ENCODE measurements at regions not wholly inside any gene's neighbourhood (a gene's known extent, or its start where the extent isn't known, plus 50 kb on each side); places are given as distances from the start of the nearest gene placed in this dataset.

GRCh38 chr12:98228683-98229539 lies 286.5 kb upstream of the TMPO start:
- Histone ChIP-seq H3K4me1 (ENCODE audit: insufficient read depth, low read length, poor library complexity, severe bottlenecking) (peaks cover 41% of the 10 kb centered on the region), H3K79me2 (ENCODE audit: insufficient read depth, low read depth, low read length) (no peaks in the 10 kb centered on the region), H3K9me3 (ENCODE audit: low read length) (peaks cover 24% of the 10 kb centered on the region; the same call in 1 of the 2 replicates), H3K9me2 (ENCODE audit: insufficient read depth, low read length) (no peaks in the 10 kb centered on the region), H2AFZ (ENCODE audit: low read length) (peak overlapping the region; percentile 35; the same call in 1 of the 2 replicates), H3K4me3 (ENCODE audit: low read depth, low read length, poor library complexity, severe bottlenecking) (no peak overlapping the region), H3K27ac (ENCODE audit: low read depth, low read length, poor library complexity, severe bottlenecking) (peak overlapping the region; percentile 18), H3K36me3 (ENCODE audit: insufficient read depth, low read length) (peaks cover 11% of the 10 kb centered on the region; the same call in 1 of the 2 replicates), H4K20me1 (ENCODE audit: insufficient read depth, low read length) (no peaks in the 10 kb centered on the region), H3K4me2 (ENCODE audit: low read length) (peak overlapping the region; percentile 35)
- intact Hi-C loops (cut with micrococcal nuclease; ENCODE audit: unreplicated experiment), result loop anchor here (5.0 kb wide), 1 partner anchor 103 kb away; no protein-coding TSS in a partner anchor
- BruUV-seq (replicated peaks), result no TSS peak
- no peak for TF ChIP-seq CTCF (conservative IDR thresholded peaks at IDR 0.05; ENCODE audit: low read length)
- TF ChIP-seq EZH2phosphoT487 (IDR thresholded peaks at IDR 0.05; ENCODE audit: borderline replicate concordance, low read depth, low read length), result no peak
- peak; percentile 65 for DNase-seq (ENCODE audit: low spot score)
- POLR2A ChIA-PET, result interaction anchor here (0.6 to 2.6 kb wide), 15 partner anchors 10 to 171 kb away, joined by 3 to 10 read pairs (median 3); no protein-coding TSS in a partner anchor
- CTCF ChIA-PET (ENCODE audit: unreplicated experiment), result no interaction called here

- BruUV-seq (replicated peaks), result no TSS peak
- Histone ChIP-seq H3K79me2 (ENCODE audit: insufficient read depth, low read depth, low read length) (no peaks in the 10 kb centered on the region), H3K9me2 (ENCODE audit: insufficient read depth, low read length) (no peaks in the 10 kb centered on the region), H4K20me1 (ENCODE audit: insufficient read depth, low read length) (no peaks in the 10 kb centered on the region), H3K4me2 (ENCODE audit: low read length) (peak overlapping the region; percentile 35), H3K9me3 (ENCODE audit: low read length) (peaks cover 24% of the 10 kb centered on the region; the same call in 1 of the 2 replicates), H2AFZ (ENCODE audit: low read length) (no peak overlapping the region; the same call in 1 of the 2 replicates), H3K4me3 (ENCODE audit: low read depth, low read length, poor library complexity, severe bottlenecking) (no peak overlapping the region), H3K4me1 (ENCODE audit: insufficient read depth, low read length, poor library complexity, severe bottlenecking) (peaks cover 34% of the 10 kb centered on the region), H3K36me3 (ENCODE audit: insufficient read depth, low read length) (peaks cover 11% of the 10 kb centered on the region; the same call in 1 of the 2 replicates), H3K27ac (ENCODE audit: low read depth, low read length, poor library complexity, severe bottlenecking) (no peak overlapping the region)
- ChIA-PET CTCF (ENCODE audit: unreplicated experiment) (no interaction called here), POLR2A (interaction anchor here (0.7 to 2.6 kb wide), 10 partner anchors 10 to 101 kb away, joined by 3 to 10 read pairs (median 3); no protein-coding TSS in a partner anchor)
- TF ChIP-seq CTCF (conservative IDR thresholded peaks at IDR 0.05; ENCODE audit: low read length) (no peak), EZH2phosphoT487 (IDR thresholded peaks at IDR 0.05; ENCODE audit: borderline replicate concordance, low read depth, low read length) (no peak)
- intact Hi-C loops (cut with micrococcal nuclease; ENCODE audit: unreplicated experiment), result loop anchor here (5.0 kb wide), 1 partner anchor 103 kb away; no protein-coding TSS in a partner anchor
- no peak for DNase-seq (ENCODE audit: low spot score)
Observed at GRCh38 chr12:98229540-98229924, 285.9 kb upstream of the TMPO start.
